Hepatocyte (in vitro differentiated cells): ENCODE measurements at regions not wholly inside any gene's neighbourhood (a gene's known extent, or its start where the extent isn't known, plus 50 kb on each side); places are given as distances from the start of the nearest gene placed in this dataset.

Source experiments
- DNase-seq: peaks from one replicate; pipeline ENCODE4 v3.0.0-alpha.2; 2016; ENCODE audit warnings: low spot score
- H2AFZ ChIP-seq: fragments of 200-600 bp; sonication (generic); 2 replicates; pipeline ENCODE4 v1.6.0; 2016; ENCODE audit warnings: antibody characterized with exemption, mild to moderate bottlenecking
- H3K27ac ChIP-seq: fragments of 200-600 bp; sonication (generic); 2 replicates; pipeline ENCODE4 v1.5.1; 2016; ENCODE audit warnings: mild to moderate bottlenecking
- H3K27me3 ChIP-seq: fragments of 200-600 bp; sonication (generic); 2 replicates; pipeline ENCODE4 v1.6.1; 2016
- H3K36me3 ChIP-seq: fragments of 200-600 bp; sonication (generic); replicated peaks from 2 replicates; pipeline ENCODE4 v1.5.1; 2016; ENCODE audit warnings: low read depth; ENCODE audit not compliant: insufficient read depth
- H3K4me1 ChIP-seq: fragments of 200-600 bp; sonication (generic); 2 replicates; pipeline ENCODE4 v1.5.1; 2016; ENCODE audit warnings: mild to moderate bottlenecking, moderate library complexity; ENCODE audit not compliant: insufficient read depth
- H3K4me2 ChIP-seq: fragments of 200-600 bp; sonication (generic); 2 replicates; pipeline ENCODE4 v1.6.0; 2016
- H3K4me3 ChIP-seq: fragments of 200-600 bp; sonication (generic); 2 replicates; pipeline ENCODE4 v1.5.1; 2016; ENCODE audit warnings: mild to moderate bottlenecking
- H3K79me2 ChIP-seq: fragments of 200-600 bp; sonication (generic); 2 replicates; pipeline ENCODE4 v1.6.0; 2017; ENCODE audit warnings: mild to moderate bottlenecking
- H3K9me2 ChIP-seq: fragments of 200-600 bp; sonication (generic); replicated peaks from 2 replicates; pipeline ENCODE4 v1.6.0; 2017; ENCODE audit warnings: mild to moderate bottlenecking; ENCODE audit not compliant: insufficient read depth
- H3K9me3 ChIP-seq: fragments of 200-600 bp; sonication (generic); 2 replicates; pipeline ENCODE4 v1.5.1; 2016; ENCODE audit warnings: low read depth, mild to moderate bottlenecking
- H4K20me1 ChIP-seq: fragments of 200-600 bp; sonication (generic); 2 replicates; pipeline ENCODE4 v1.6.0; 2016; ENCODE audit warnings: mild to moderate bottlenecking; ENCODE audit not compliant: insufficient read depth, poor library complexity, severe bottlenecking
- CTCF ChIP-seq: fragments of 200-600 bp; sonication (generic); IDR thresholded peaks from 2 replicates; pipeline ENCODE4 v1.5.1; 2016; ENCODE audit warnings: antibody characterized with exemption, mild to moderate bottlenecking; ENCODE audit not compliant: poor library complexity
- EZH2 ChIP-seq: fragments of 200-600 bp; sonication (generic); IDR thresholded peaks from 2 replicates; pipeline ENCODE4 v1.6.1; 2016; ENCODE audit warnings: antibody characterized with exemption, mild to moderate bottlenecking, borderline replicate concordance
- EZH2phosphoT487 ChIP-seq: fragments of 200-600 bp; sonication (generic); IDR thresholded peaks from one replicate; pipeline ENCODE4 v1.6.1; 2018; ENCODE audit warnings: antibody characterized with exemption, mild to moderate bottlenecking, low read depth, moderate library complexity; ENCODE audit not compliant: unreplicated experiment, severe bottlenecking
- WGBS: methylation state at CpG from one replicate; pipeline ENCODE4 v1.1.6; 2016; ENCODE audit warnings: low lambda C conversion rate; ENCODE audit errors: missing lambda C conversion rate; 5-methylcytosine and 5-hydroxymethylcytosine counted together

GRCh38 chr2:58715344-58715743, 474.2 kb upstream of the FANCL start:
- WGBS = 79% methylated on average over 2 of the region's 2 CpGs
- TF ChIP-seq EZH2phosphoT487 (no peak), EZH2 (no peak), CTCF (no peak)

DNA sequence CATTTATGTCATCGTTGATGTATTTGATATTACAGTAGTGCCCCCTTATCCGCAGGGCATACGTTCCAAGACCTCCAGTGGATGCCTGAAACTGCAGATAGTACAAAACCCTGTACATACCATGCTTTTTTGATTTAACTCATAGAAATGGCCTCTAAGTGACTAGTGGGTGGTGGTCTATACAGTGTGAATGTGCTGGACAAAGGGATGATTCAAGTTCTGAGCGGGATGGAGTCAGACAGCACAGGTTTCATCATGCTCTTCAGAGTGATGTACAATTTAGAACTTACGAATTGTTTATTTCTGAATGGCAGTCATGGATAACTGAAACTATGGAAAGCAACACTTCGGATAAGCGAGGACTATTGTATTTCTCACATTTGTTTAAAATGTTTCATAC, 473.1 kb upstream of the FANCL start:
- TF ChIP-seq EZH2 (no peak), CTCF (no peak), EZH2phosphoT487 (no peak)
- H3K4me1 ChIP-seq = no peaks in the 10 kb centered on the region
- no peak overlapping the region for H3K4me2 ChIP-seq
- no peak overlapping the region for H3K4me3 ChIP-seq
- H4K20me1 ChIP-seq = no peaks in the 10 kb centered on the region
- no peaks in the 10 kb centered on the region for H3K9me2 ChIP-seq
- no peak overlapping the region for H3K27ac ChIP-seq
- no peaks in the 10 kb centered on the region for H3K27me3 ChIP-seq
- WGBS = 91% methylated on average over 7 of the region's 7 CpGs
- H2AFZ ChIP-seq = no peak overlapping the region
- no peaks in the 10 kb centered on the region for H3K9me3 ChIP-seq
- H3K79me2 ChIP-seq = no peaks in the 10 kb centered on the region
- DNase-seq = no peak
- no peaks in the 10 kb centered on the region for H3K36me3 ChIP-seq

More at GRCh38 chr2:58715344-58715743, 474.2 kb upstream of the FANCL start:
- Histone ChIP-seq H3K79me2 (no peaks in the 10 kb centered on the region), H3K4me3 (no peak overlapping the region), H3K9me3 (no peaks in the 10 kb centered on the region), H3K27ac (no peak overlapping the region), H2AFZ (no peak overlapping the region), H3K4me1 (no peaks in the 10 kb centered on the region), H3K4me2 (no peak overlapping the region), H3K9me2 (no peaks in the 10 kb centered on the region), H3K36me3 (no peaks in the 10 kb centered on the region), H4K20me1 (no peaks in the 10 kb centered on the region), H3K27me3 (no peaks in the 10 kb centered on the region)
- DNase-seq = no peak

DNA sequence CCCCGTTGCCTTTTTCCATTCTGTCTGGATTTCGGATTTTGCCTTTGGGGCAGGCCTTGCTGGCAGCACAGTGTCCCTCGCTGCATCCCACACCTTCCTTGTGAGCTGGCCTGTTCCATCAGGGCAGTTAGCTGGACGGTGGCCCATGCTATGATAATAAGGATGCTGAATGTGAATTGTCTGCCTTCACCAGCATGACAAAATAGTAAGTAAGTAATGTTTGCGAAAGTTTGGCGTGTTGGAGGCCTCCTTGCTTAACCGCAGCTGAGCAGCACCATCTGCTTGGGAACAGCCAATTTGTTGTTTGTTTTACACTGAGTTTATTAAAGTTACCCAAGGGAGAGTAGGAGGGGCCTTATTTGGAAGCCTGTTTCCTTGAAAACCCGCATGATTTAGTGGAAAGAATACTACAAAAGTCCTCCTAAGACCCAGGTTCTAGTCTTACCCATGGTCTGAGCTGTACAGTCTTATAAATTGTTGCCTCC, 469.7 kb upstream of the FANCL start:
- Histone ChIP-seq H3K9me3 (no peaks in the 10 kb centered on the region), H3K27me3 (no peaks in the 10 kb centered on the region), H3K4me1 (no peaks in the 10 kb centered on the region), H3K79me2 (no peaks in the 10 kb centered on the region), H4K20me1 (no peaks in the 10 kb centered on the region), H2AFZ (no peak overlapping the region), H3K4me3 (no peak overlapping the region), H3K9me2 (no peaks in the 10 kb centered on the region), H3K36me3 (no peaks in the 10 kb centered on the region), H3K4me2 (no peak overlapping the region), H3K27ac (no peak overlapping the region)
- TF ChIP-seq EZH2phosphoT487 (no peak), CTCF (no peak), EZH2 (no peak)
- DNase-seq = no peak
- 87% methylated on average over 8 of the region's 8 CpGs for WGBS
